ENCODE measurements at regions not wholly inside any gene's neighbourhood (a gene's known extent, or its start where the extent isn't known, plus 50 kb on each side); places are given as distances from the start of the nearest gene placed in this dataset.

DNA sequence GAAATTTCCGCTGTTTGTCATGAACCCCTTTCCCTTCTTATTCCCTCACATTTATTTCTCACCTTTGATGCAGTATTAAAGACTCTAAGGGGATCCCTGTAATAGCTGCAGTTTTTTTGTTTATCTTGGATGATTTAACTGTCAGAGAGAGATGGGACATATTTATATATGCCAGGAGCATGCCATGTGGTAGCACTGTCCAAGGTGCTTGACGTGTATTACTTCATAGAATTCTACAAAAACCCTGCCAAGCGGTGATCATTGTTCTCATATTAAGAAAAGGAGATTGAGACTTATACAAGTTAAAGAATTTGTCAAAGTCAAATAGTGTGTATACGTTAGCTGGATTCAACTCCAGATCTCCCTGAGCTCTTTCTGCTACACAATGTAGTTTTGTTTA, 78.2 kb downstream of the SPRY1 start:
- TF ChIP-seq, protein P1, sequence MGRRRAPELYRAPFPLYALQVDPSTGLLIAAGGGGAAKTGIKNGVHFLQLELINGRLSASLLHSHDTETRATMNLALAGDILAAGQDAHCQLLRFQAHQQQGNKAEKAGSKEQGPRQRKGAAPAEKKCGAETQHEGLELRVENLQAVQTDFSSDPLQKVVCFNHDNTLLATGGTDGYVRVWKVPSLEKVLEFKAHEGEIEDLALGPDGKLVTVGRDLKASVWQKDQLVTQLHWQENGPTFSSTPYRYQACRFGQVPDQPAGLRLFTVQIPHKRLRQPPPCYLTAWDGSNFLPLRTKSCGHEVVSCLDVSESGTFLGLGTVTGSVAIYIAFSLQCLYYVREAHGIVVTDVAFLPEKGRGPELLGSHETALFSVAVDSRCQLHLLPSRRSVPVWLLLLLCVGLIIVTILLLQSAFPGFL (CRISPR knock-in tag; IDR thresholded peaks at IDR 0.05; ENCODE audit: borderline replicate concordance) = no peak
- TF ChIP-seq, protein P2, sequence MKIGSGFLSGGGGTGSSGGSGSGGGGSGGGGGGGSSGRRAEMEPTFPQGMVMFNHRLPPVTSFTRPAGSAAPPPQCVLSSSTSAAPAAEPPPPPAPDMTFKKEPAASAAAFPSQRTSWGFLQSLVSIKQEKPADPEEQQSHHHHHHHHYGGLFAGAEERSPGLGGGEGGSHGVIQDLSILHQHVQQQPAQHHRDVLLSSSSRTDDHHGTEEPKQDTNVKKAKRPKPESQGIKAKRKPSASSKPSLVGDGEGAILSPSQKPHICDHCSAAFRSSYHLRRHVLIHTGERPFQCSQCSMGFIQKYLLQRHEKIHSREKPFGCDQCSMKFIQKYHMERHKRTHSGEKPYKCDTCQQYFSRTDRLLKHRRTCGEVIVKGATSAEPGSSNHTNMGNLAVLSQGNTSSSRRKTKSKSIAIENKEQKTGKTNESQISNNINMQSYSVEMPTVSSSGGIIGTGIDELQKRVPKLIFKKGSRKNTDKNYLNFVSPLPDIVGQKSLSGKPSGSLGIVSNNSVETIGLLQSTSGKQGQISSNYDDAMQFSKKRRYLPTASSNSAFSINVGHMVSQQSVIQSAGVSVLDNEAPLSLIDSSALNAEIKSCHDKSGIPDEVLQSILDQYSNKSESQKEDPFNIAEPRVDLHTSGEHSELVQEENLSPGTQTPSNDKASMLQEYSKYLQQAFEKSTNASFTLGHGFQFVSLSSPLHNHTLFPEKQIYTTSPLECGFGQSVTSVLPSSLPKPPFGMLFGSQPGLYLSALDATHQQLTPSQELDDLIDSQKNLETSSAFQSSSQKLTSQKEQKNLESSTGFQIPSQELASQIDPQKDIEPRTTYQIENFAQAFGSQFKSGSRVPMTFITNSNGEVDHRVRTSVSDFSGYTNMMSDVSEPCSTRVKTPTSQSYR (CRISPR knock-in tag; IDR thresholded peaks at IDR 0.05) = no peak
- TF ChIP-seq, protein P3, sequence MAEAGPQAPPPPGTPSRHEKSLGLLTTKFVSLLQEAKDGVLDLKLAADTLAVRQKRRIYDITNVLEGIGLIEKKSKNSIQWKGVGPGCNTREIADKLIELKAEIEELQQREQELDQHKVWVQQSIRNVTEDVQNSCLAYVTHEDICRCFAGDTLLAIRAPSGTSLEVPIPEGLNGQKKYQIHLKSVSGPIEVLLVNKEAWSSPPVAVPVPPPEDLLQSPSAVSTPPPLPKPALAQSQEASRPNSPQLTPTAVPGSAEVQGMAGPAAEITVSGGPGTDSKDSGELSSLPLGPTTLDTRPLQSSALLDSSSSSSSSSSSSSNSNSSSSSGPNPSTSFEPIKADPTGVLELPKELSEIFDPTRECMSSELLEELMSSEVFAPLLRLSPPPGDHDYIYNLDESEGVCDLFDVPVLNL (CRISPR knock-in tag; IDR thresholded peaks at IDR 0.05; ENCODE audit: borderline replicate concordance, low read depth) = no peak
- TF ChIP-seq, protein P4, sequence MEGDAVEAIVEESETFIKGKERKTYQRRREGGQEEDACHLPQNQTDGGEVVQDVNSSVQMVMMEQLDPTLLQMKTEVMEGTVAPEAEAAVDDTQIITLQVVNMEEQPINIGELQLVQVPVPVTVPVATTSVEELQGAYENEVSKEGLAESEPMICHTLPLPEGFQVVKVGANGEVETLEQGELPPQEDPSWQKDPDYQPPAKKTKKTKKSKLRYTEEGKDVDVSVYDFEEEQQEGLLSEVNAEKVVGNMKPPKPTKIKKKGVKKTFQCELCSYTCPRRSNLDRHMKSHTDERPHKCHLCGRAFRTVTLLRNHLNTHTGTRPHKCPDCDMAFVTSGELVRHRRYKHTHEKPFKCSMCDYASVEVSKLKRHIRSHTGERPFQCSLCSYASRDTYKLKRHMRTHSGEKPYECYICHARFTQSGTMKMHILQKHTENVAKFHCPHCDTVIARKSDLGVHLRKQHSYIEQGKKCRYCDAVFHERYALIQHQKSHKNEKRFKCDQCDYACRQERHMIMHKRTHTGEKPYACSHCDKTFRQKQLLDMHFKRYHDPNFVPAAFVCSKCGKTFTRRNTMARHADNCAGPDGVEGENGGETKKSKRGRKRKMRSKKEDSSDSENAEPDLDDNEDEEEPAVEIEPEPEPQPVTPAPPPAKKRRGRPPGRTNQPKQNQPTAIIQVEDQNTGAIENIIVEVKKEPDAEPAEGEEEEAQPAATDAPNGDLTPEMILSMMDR (IDR thresholded peaks at IDR 0.05) = no peak
- TF ChIP-seq, protein P5, sequence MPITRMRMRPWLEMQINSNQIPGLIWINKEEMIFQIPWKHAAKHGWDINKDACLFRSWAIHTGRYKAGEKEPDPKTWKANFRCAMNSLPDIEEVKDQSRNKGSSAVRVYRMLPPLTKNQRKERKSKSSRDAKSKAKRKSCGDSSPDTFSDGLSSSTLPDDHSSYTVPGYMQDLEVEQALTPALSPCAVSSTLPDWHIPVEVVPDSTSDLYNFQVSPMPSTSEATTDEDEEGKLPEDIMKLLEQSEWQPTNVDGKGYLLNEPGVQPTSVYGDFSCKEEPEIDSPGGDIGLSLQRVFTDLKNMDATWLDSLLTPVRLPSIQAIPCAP (CRISPR knock-in tag; IDR thresholded peaks at IDR 0.05) = no peak
- TF ChIP-seq, protein P6, sequence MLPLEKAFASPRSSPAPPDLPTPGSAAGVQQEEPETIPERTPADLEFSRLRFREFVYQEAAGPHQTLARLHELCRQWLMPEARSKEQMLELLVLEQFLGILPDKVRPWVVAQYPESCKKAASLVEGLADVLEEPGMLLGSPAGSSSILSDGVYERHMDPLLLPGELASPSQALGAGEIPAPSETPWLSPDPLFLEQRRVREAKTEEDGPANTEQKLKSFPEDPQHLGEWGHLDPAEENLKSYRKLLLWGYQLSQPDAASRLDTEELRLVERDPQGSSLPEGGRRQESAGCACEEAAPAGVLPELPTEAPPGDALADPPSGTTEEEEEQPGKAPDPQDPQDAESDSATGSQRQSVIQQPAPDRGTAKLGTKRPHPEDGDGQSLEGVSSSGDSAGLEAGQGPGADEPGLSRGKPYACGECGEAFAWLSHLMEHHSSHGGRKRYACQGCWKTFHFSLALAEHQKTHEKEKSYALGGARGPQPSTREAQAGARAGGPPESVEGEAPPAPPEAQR (CRISPR knock-in tag; IDR thresholded peaks at IDR 0.05) = no peak
- TF ChIP-seq FOXP1 (CRISPR knock-in tag; IDR thresholded peaks at IDR 0.05; ENCODE audit: borderline replicate concordance) (no peak), NR1H2 (CRISPR knock-in tag; IDR thresholded peaks at IDR 0.05) (no peak), IRF2 (CRISPR knock-in tag; IDR thresholded peaks at IDR 0.05; ENCODE audit: borderline replicate concordance, low read depth) (no peak), TEAD4 (CRISPR knock-in tag; IDR thresholded peaks at IDR 0.05) (no peak)
- TF ChIP-seq, protein P7, sequence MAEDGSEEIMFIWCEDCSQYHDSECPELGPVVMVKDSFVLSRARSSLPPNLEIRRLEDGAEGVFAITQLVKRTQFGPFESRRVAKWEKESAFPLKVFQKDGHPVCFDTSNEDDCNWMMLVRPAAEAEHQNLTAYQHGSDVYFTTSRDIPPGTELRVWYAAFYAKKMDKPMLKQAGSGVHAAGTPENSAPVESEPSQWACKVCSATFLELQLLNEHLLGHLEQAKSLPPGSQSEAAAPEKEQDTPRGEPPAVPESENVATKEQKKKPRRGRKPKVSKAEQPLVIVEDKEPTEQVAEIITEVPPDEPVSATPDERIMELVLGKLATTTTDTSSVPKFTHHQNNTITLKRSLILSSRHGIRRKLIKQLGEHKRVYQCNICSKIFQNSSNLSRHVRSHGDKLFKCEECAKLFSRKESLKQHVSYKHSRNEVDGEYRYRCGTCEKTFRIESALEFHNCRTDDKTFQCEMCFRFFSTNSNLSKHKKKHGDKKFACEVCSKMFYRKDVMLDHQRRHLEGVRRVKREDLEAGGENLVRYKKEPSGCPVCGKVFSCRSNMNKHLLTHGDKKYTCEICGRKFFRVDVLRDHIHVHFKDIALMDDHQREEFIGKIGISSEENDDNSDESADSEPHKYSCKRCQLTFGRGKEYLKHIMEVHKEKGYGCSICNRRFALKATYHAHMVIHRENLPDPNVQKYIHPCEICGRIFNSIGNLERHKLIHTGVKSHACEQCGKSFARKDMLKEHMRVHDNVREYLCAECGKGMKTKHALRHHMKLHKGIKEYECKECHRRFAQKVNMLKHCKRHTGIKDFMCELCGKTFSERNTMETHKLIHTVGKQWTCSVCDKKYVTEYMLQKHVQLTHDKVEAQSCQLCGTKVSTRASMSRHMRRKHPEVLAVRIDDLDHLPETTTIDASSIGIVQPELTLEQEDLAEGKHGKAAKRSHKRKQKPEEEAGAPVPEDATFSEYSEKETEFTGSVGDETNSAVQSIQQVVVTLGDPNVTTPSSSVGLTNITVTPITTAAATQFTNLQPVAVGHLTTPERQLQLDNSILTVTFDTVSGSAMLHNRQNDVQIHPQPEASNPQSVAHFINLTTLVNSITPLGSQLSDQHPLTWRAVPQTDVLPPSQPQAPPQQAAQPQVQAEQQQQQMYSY (CRISPR knock-in tag; IDR thresholded peaks at IDR 0.05) = no peak

Measured in WTC11 (cell line).